ENCODE measurements at regions not wholly inside any gene's neighbourhood (a gene's known extent, or its start where the extent isn't known, plus 50 kb on each side); places are given as distances from the start of the nearest gene placed in this dataset.
A peak's percentile ranks its signal among the peaks of the same experiment; 100 is the strongest.

DNA sequence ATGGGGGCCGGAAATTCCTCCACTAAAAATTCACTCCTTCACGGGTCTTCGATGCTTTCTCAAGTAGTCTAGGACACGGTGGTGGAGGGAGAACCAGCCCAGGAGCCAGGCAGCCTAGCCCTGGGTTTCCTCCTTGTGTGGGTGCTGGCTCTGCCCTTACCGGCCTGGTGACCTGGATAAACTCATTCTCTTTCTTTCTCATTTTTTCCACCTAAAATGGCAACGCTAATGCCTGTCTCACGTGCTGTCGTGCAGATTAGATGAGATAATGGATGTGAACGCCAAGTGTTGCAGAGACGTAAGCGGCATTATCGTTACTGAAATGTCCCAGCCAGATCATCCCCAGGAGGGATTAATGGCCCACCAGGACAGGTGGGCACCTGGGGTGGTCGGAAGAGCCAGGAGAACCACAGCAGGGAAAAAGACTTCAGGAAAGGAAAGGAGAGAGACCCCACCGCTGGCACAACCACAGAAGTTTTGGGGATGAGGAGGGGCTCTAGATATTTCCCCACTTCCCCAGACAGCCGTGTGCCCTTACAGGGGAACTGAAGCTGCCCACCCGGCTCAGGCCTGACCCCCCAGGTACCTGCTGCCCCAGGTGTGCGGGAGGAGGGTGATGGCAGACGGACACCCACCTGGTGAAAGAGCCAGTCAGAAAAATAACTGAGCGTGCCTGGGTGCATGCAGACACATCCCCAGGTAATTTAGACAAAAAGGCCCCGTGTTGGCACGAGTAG, 100.8 kb upstream of the ASAP2 start:
- DNase-seq (ENCODE audit: low spot score), result no peak

DNA sequence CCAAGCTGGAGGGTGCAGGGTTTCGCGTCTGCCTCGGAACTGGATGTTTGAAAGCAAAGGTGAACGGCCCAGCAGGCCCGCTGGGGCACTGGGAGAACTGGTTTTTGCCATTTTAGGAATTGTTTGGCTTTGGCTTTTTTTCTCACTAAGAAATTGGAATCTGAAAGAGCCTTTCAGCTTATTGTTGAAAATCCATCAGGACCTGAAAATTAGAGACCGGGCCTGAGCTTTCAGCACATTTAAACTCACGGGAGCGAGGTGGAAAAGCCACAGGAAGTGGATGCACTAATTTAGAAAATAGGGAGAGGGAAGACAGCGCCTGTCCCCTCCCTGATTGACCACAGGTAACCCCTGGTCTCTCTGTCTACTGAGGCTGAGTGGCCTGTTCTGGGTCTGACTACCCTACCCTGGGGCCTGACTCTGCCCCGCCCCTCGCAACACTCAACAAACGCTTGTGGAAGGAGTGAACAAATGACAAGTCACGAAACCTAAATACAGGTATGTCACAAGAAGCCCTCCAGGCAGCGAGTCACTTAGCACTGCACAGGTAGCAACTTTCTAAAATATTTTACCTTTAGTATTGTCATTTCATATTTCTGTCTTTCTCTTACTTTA, 100.3 kb upstream of the MBOAT2 start:
- no peak for DNase-seq (ENCODE audit: low spot score)

DNA sequence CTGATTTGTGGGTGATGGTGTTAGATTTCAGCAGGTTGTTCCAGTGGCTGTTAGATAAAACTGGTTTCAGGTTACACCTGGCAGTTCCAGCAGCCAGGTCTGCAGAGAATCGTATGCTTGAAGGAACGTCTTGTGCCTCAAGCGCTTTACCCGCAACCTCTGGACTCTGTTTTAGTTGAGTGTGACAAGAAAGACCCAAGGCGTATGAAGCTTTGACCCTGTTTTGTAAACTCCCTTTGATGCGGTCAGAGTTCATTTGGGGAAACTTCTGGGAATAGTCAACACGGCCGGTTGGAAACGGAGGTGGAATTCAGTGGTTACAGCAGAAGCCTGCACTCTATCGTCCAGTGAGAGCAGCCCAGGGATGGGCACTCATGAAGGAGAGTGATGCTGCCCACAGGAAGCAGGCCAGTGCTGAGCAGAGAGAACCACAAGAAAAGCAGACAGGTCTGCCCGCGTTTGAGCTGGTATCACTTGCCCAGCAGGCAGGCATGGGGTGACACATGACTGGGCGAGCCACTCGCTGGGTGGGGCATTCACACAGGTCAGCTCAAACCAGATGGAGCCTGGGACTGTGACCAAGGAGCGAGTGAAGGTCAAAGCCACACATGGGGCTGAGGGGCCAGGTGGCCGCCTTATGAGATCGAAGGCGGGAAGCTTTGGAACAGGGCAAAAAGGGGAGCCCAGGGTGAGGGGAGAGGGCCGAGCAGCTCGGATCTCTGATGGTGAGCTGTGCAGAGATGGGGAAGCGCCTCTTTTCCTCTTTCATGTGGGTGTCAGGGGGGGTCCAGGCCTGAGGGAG, 99.6 kb upstream of the MBOAT2 start:
- no peak for DNase-seq (ENCODE audit: low spot score)

DNA sequence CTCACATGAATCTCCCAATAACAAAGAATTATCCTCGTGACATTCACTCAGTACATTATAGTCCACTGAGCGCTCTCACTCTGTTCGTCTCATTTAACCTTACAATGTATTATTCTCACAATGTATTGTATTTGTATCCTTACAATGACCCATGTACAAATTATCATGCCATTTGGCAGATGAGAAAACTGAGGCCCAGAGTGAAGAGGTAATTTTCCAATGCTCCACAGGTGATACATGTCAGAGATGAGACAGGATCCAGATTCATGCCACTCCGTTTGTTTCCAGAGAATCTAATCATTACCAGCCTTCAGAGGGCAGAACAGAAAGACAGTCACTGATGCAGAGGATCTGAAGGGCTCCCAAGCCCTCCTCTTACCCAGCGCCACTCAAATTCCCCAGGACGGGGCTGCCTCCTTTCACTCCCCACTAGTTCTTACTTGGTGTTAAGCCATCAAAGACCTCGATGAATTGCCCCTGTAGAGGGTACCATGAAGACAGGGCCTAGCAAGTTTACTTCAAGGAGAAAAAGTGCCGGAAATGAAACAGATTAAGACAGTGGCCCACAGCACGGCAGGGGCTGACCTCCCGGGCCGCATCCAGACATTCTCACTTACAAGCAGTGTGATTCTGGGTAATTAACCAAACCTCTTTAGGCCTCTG, 98.4 kb upstream of the MBOAT2 start:
- no peak for DNase-seq (ENCODE audit: low spot score)

DNA sequence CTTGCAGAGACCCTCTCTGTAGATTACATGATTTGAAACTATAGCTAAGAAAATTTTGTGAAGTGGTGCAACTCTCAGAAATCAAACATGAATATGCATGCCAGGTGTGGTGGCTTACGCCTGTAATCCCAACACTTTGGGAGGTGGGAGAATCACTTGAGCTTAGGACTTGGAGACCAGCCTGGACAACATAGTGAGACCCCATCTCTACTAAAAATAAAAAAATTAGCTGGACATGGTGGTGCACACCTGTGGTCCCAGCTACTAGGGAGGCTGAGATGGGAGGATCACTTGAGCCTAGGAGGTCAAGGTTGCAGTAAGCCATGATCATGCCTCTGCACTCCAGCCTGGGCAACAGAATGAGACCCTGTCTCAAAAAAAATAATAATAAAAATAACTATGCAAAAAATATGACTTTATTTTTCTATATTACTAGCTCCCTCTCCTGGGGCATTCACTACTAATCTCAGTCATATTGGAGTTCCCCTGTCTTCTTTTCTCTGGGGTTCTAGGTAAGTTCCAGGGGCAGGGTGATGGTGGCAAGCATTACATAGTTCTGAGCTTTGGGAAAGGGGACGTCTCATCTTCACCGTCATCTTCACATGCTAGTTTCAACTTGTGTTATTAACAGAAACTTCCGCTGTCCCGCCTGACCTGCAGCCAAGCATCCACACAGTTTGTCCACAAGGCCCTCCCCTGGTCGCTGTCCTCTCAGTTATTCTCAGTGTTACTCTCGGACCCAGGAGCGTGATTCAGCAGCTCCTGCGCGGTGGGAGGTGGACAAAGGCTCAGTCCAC, 96.8 kb upstream of the MBOAT2 start:
- DNase-seq (ENCODE audit: low spot score), result no peak

DNA sequence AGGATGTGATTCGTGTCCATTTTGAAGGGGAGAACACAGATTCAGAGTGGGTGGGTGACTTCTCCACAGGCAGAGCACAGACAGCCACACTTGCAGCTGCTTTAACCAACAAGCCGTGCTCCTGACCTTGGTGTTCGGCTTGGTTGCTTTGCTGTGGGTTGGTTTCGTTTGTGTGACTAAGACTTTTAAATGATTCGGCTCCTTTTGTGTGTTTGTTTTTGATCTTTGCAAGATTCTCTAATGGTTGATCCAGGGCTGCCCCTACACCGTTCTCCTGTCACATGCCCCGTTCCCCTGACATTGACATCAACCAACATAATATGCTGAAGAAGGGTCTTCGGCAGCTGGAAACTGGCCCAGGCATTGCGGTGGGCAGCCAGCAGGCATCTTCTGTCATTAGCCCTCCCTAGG, 95.9 kb upstream of the MBOAT2 start:
- DNase-seq (ENCODE audit: low spot score), result no peak

DNA sequence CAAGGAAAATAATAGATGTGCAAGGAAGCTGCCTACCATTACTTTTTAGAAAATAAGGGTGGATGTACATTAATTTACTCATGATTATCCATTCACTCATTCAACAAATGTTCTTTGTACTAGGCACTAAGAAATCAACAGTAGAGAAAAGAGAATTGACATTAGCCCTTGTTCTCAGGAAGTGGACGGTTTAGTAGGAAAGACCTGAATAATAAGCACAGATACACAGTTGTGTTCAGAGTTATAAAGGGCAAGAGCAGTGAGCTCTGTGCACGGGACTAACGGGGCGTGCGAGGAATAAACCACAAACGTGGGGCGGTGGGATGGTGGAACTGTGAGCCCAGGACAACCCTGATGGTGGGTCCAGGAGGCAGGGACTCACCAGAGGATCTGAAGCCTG, 94.4 kb upstream of the MBOAT2 start:
- DNase-seq (ENCODE audit: low spot score), result no peak

DNA sequence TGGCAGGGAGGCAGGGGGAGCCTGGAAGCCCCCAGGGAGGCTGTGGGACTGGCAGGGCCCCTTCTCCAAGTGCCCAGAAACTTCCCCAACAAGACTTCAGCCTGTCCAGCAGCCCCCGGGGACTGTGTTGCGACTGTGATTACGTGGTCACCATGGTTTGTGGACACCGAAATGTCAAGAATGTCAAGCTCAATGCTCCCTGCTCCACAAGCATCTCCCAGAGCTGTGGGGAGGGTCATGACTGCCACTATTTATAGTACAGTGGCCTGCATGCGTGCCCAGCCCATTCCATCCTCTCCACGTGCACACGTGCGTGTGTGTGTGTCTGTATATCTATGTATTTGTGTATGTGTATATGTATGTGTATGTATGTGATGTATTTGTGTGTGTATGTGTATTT, 93.8 kb upstream of the MBOAT2 start:
- no peak for DNase-seq (ENCODE audit: low spot score)

DNA sequence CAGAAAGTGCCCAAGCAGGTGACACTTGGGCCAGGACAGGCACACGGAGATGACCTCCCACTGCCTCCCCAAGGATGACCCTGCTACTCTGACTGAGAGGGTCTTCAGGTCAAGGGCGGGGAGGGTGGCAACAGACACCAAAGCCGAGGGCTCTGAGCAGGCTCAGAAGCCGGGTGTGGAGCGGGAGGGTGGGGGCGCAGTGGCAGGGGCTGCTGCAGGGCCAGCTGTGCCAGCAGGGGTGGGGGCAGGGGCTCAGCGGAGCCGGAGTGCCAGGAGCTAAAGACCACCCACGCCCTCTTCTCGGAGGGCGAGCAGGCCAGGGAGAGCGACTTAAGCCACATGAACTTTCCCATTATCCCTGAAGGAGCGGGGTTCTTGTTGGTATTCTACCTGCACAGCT, 93.3 kb upstream of the MBOAT2 start:
- DNase-seq (ENCODE audit: low spot score), result no peak

DNA sequence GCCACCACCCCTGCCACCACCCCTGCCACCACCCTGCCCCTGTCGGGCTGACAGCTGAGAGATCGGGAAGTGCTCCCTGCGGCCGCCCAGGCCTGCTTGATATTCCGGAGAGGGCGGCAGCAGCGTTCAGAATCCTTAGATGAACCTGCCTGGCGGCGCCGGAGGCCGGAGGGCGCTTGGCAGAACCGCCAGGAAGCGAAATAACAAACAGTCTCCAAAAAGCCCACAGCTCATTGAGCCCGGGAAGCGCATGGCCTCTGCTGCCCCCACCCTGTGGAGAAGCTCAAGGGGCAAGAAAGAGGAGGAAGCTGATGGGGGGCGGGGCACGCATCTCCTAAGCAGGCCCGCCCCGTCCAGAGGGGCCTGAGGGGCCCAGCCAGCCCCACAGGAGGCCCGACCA, 92.2 kb upstream of the MBOAT2 start:
- peak; percentile 46 for DNase-seq (ENCODE audit: low spot score)

DNA sequence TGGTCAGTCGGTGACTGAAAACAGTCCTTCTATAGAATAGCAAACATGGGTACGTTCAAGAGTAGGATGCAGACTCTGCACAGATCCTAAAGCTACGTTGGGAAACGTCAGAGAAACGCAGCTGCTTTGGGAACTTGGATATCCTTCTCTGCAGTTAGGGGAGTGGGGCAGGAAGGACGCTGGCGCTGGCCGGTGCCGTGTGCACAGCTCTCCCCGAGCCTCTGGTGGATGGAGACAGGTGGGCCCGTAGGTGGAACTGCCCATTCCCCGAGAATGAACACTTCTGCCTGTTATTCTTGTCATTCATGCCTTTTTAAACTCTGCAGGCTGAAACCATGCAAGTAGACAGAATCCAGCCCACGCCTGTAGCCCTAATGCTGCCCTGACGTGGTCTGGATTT, 91.7 kb upstream of the MBOAT2 start:
- DNase-seq (ENCODE audit: low spot score), result no peak

DNA sequence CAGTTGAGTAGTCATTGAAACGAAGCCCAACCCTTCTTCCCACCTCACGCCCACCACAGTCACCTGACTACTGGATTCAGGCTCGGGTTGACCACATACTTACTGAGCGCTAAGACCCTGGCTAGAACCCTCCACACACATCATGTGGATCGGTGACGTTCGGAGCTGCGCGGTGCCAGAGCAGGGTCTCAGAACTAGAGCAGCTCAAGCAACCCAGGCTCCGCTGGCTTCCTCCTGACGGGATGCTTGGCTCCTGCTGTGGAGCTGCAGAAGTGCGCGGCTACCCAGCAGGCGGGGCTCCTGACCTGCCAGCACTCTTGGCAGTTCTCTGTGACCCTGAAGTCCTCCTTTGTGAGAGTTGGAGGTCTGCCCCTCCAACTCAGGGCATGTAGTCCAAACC, 90.6 kb upstream of the MBOAT2 start:
- no peak for DNase-seq (ENCODE audit: low spot score)

DNA sequence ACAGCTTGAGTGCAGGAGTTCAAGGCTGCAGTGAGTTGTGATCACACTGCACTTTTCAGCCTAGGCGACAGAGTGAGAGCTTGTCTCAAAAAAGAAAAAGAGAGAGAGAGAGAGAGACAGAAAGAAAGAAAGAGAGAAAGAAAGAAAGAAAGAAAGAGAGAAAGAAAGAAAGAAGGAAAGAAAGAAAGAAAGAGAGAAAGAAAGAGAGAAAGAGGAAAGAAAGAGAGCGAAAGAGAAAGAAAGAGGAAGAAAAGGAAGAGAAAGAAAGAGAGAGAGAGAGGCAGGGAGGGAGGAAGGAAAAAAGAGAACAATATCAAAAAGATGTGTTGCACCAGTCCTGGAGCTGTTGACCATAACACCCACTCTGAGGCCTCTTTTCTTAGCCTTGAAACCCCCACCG, 89.8 kb upstream of the MBOAT2 start:
- no peak for DNase-seq (ENCODE audit: low spot score)

DNA sequence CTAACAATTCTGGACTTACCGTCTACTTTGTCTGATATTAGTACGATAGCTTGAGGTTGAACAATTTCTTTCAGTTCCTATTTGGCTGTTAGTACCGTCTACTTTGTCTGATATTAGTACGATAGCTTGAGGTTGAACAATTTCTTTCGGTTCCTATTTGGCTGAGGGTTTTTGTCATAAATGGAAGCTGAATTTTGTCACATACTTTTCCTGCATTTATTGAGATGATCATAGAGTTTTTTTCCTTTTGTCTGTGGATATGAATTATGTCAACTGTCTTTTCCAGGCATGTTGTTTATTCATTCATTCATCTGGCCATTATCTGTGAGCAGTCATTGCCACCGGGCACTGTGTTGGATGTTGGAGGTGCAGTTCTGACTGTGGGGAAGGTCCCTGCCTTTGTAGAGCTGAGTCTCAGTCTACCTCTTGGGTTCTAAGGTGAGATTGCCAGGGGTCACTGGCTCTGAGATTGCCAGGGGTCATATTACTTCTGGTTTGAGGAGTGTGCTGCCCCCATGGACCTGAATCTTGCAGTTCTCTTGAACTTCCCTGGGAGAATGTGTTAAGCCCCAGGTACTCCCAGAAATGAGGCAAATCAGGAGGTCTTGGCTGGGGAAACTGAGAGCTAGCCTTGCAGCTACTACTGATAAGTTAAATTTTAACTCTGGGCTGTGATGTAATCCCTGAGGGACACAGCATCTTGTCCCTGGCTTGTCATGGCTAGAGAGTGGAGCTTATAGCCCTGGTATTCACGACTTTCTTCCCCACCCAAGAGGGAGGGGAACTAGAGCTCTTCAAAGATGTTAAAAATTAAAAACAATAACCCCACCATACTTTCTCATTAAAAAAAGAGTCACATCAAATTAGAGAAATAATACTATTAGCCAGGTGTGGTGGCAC, 89.1 kb upstream of the MBOAT2 start:
- DNase-seq (ENCODE audit: low spot score), result no peak

DNA sequence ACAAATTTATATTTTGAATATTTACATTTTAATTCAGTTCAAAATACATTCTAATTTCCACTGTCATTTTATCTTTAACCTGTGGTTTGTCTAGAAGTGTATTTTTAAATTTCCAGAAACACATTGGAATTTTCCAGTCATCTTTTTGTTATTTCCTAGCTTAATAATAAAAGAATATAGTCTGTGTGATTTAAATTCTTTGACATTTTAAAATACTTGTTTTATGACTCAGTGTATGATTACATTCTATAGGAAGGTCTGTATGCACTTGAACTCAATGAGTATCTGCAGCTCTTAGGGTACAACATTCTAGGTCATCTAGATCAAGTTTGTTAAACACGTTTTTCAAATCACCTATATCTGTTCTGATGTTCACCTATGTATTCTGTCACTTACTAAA, 88.3 kb upstream of the MBOAT2 start:
- no peak for DNase-seq (ENCODE audit: low spot score)

DNA sequence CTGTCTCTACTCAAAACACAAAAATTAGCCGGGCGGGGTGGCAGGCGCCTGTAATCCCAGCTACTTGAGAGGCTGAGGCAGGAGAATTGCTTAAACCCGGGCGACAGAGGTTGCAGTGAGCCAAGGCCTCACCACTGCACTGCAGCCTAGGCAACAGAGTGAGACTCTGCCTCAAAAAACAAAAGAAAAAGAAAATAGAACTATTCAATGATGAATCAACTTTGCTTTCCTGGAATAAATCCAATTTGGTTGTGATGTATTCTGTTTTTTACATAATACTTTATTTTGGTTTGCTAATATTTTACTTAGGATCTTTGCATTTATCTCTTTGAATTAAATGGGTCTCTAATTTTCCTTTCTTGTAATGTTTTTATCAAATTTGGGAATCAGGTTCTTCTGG, 86.3 kb upstream of the MBOAT2 start:
- DNase-seq (ENCODE audit: low spot score), result no peak

DNA sequence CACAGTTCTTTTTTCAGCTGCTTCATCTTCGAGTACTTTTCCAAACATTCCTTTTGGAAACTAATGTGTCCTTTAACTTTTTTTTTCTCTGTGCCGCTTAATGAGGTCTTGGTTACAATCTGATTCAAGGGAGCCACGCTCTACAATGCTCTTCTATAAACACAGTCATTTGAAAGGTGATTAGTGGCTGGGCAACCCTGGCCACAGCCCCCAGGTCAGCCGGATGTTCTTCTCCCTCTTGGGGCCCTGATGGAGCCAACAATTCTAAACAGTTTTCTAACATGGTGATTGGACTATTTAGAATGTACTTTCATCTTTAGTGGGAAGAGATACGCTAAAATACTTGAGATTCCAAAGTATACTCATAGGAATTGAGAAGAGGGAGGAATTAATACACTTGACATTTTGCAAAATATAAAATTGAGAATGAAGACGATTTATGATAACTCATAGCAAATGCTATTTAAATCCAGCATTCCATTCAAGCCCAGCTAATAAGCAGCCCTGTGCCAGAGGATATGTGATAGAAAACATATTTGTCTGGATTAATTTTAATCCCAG, 83.7 kb upstream of the MBOAT2 start:
- DNase-seq (ENCODE audit: low spot score), result peak; percentile 43

DNA sequence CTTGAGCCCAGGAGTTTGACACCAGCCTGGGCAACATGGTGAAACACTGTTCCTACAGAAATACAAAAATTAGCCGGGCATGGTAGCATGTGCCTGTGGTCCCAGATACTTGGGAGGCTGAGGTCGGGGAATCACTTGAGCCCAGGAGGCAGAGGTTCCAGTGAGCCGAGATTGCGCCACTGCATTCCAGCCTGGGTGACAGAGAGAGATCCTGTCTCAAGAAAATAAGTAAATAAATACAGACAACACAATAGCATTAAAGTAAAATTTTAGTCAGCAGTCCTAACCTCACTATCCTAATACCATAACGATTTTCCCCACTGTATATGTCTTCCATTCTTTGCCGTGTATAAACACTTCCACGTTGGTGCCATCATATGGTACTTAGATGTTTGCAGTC, 83.0 kb upstream of the MBOAT2 start:
- no peak for DNase-seq (ENCODE audit: low spot score)

DNA sequence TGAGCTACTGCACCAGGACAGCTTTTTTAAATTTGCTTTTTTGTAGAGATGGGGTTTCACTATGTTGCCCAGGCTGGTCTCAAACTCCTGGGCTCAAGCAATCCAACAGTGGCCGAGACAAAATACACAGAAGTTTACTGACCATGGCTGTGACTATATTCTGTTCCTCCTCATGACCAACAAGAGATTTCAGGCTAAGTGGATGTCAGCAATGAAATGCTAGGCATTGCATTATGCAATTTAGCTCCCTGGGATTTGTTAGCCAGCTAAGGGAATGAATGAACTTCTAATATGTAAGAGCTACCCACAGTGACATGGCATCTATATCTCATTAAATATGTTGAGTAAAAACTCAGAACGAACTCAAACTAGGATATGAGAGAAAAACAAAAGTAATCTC, 81.9 kb upstream of the MBOAT2 start:
- DNase-seq (ENCODE audit: low spot score), result no peak

DNA sequence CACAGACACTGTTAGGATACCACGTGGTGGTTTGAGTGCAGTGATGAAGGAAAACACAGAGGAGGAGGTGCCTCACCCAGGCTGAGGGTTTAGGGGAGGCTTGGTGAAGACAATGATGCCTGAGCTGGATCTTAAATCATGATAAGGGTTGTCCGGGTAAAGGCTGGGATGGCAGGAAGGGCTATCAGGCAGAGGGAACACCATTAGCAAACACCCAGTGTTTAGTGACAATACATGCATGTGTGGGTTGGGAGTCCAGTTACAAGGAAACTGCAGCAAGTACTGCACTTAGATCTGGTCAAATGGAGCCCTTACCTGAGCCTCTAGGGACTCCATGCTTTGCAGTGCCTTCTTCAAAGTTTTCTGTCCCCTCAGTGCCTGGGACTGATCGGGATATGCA, 79.8 kb upstream of the MBOAT2 start:
- DNase-seq (ENCODE audit: low spot score), result no peak

DNA sequence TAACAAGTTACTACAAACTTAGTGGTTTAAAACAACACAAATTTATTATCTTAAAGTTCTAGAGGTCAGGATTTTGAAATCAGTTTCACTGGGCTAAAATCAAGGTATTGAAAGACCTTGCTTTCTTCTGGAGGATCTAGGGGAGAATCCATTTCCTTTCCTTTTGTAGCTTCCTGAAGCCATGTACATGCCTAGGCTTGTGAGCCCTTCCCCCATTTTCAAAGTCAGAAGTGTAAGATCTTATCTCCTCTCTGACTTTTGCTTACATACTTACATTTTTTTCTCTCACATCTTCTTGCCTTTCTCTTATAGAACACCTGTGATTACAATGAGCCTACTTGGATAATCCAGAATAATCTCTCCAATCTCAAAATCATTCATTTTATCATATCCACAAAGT, 78.7 kb upstream of the MBOAT2 start:
- no peak for DNase-seq (ENCODE audit: low spot score)

Data from AG08395 (cell line).